ENCODE measurements at regions not wholly inside any gene's neighbourhood (a gene's known extent, or its start where the extent isn't known, plus 50 kb on each side); places are given as distances from the start of the nearest gene placed in this dataset.

DNA sequence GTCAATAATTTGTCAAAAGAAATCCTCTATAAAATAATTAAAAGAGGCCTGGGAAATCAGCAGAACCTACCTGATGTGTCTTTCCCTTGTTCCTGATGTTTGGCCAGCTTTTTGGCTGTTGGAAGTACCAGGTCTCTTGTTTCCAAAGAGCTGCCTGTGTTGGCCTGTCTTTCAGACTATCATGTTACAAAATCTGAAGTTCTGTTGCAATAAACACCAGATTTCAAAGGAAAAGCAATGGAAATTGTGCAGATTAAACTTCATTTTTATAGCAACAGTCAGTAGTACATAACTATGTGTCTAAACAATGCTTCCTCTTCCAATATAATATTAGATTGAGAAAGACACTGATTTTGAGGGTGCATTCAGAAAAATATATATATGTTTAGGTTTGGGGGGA is 647.2 kb upstream of the CXADR start:
- no peak for DNase-seq (ENCODE audit: low read depth in 4 of 4, low spot score in 1 of 4)

DNA sequence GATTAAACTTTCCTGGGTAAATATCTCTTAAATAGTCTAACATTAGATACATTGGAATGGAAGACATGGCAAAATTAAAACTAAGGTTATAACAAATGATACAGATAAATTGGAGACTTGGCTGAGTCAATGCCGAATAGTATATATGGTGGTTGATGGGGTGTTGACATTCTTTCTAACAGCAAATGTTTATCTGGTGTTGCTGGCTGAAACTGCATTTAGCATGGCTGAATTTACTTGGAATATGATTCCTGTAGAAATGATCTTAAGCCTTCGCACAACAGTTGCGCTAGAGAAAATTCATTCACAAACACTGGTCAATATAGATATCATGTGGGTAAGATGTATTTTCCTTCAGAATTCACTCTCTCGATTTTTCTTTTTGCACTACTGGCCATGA is 646.0 kb upstream of the CXADR start:
- DNase-seq (ENCODE audit: low read depth in 4 of 4, low spot score in 1 of 4), result no peak

DNA sequence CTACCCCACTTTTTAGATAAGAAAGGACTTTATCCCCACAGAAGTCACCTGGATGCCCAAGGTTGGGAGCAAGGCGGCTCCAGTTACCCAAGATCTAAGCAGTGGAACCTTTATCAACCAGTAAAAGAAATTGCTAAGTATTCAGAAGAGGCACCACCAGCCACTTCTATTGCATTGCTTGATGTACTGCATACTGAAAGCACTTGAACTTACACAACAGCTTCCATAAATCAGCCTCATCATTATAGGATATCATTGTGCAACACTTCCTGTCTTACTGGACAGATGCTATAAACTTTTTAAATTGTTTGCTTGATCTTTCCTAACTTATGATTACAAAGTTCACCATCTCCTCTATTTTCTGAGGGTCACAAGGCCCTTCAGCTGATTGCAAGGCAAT is 642.7 kb upstream of the CXADR start:
- DNase-seq (ENCODE audit: low read depth in 4 of 4, low spot score in 1 of 4), result no peak

DNA sequence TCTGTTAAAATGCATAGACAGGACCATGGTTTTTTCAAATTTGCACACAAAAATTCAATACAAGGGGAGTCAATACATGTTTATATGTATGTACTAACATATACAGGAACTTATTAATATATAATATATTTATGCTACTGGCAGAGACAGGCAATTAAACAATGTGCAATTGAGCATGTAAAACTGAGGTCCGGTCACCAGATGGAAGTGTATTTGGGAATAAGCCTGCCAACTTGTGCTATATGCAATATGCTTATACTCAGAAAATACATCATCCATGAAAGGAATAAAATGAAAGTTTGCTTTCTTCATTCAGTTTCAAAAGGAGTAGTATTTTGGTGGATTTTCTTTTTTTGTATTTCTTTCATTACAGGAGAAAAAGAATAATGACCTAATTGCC is 640.2 kb upstream of the CXADR start:
- DNase-seq (ENCODE audit: low read depth in 4 of 4, low spot score in 1 of 4), result no peak

DNA sequence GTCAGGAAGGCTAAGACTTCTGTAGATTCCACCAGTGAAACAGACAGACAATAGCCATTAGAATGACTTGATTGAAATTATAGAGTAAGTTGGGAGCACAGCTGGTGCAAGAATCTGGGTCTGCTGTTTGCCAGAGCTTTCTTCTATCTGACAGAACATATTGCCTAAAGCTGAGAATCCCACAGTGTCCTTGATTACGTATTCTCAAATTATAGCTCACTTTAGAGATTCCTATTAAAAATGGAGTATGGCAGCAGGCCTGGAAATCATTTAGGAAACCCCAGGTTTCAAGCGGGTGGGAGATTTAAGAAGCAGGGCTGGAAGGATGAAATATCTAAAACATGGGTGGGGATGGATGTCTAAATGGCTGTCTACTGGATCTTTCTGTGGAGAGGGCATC is 639.7 kb upstream of the CXADR start:
- DNase-seq (ENCODE audit: low read depth in 4 of 4, low spot score in 1 of 4), result no peak

DNA sequence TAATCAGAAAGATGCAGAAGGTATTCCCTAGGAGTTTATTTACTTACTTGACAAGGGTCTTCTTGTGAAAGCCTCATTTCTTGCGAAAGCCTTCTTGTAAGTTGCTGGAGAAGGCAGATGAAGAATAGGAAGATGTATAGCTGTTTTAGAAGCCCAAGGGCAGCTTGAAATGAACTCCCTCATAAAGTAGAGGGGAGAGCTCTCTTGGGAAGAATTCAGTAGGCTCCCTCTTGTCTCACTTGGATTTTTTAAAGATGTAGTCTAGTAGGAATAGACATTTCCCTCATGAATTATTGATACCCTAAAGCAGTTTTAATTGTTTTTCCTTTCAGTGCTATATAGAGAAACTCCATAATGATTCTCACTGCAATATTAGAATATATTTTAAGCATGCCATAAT is 639.2 kb upstream of the CXADR start:
- DNase-seq (ENCODE audit: low read depth in 4 of 4, low spot score in 1 of 4), result no peak

DNA sequence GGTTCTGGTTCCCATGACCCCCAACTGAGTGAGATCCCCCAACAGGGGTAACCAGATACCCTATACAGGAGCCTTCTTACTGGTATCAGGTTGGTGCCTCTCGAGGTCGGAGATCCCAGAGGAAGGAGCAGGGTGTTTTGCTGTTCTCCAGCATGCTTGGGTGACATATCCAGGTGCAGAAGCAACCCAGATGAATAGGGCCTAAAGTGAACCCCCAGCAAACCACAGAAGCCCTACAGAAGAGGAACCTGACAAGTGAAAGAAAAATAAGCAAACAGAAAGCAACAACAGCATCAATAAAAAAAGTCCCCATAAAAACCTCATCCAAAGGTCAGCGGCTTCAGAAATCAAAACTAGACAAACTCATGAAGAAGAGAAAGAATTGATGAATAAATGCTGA is 633.4 kb upstream of the CXADR start:
- DNase-seq (ENCODE audit: low read depth in 4 of 4, low spot score in 1 of 4), result no peak

DNA sequence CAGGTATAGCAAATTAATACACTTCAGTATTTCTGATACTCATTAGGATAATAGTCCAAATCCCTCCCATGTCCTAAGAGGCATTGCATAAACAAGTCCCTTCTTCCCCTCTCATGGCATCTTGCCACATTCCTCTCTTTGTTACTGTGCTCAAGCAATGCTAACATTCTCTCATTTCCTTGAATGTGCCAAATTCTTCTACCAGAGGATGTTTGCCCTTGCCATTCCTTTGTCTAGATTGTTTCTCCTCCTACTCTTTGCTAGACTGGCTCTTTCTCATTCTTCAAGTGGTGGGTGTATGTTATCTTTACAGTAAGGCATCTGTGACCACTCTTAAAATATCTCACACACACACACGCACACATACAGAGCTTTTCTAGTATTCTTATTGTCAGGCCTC is 621.0 kb upstream of the CXADR start:
- no peak for DNase-seq (ENCODE audit: low read depth in 4 of 4, low spot score in 1 of 4)

DNA sequence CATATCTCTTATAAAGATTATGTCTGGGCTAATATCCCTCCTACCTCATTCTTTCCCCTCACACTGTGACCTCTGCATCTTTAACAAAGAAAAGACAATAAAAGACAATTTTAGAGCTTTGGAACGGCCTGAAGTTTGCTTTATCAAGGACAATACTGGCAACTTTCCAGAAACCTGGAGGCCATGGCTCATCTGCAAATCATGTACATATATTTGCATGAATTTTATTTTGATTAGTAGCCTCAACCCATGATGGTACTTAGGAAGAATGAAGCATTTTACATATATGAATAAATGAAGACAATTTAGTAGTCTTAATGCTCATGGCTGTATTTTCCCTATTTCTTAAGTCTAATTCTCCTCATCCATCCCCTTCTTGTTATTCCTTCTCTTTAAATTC is 612.2 kb upstream of the CXADR start:
- DNase-seq (ENCODE audit: low read depth in 4 of 4, low spot score in 1 of 4), result no peak

DNA sequence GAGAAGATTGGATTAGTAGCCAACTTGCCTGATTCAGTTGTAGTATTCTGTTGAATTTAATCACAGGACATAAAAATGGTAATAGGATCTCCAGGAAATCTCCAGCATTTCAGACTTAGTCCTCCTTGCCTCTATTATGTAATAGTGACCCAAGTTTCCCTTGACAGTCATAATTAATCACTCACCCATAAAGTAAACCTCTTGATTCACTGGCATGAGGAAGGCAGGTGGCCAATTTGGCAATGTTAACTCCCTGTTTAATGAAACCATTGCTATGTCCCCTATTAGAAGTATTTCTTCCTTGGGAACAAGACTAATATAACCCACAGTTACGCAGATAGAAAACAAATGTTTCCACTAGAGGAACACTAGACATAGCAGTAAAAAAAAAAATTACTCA is 604.8 kb upstream of the CXADR start:
- no peak for DNase-seq (ENCODE audit: low read depth in 4 of 4, low spot score in 1 of 4)

DNA sequence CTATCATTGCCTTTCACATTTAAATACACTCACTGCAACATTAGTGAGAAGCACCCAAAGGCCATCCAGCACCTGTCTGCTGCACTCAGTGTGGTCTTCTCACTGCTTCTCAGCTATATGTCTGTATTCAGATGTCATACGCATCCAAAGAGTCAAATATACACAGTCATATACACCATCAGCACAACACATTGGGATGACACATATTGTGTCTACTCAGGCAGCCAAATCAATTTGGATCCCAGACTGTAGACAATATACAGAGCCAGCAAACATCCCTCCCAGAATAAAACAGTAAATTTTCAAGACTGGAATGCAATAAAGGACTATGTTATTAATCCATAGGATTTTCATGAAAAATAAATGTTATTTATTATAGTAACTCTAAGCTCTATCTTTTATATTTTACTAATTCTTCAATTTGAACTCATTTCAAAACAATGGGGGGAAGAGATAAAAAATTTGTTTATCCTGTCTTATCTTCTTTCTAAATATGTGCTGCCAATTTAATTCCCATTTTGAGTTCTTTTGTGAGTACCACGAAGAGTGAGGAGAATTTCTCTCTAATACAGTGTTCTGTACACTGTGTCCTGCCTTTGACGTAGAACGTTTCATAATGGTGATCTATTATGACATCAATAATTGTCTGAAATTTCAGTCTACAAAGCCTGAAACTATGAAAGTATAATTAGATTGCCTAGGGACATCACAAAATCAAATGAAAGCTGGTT is 602.2 kb upstream of the CXADR start:
- no peak for DNase-seq (ENCODE audit: low read depth in 4 of 4, low spot score in 1 of 4)

DNA sequence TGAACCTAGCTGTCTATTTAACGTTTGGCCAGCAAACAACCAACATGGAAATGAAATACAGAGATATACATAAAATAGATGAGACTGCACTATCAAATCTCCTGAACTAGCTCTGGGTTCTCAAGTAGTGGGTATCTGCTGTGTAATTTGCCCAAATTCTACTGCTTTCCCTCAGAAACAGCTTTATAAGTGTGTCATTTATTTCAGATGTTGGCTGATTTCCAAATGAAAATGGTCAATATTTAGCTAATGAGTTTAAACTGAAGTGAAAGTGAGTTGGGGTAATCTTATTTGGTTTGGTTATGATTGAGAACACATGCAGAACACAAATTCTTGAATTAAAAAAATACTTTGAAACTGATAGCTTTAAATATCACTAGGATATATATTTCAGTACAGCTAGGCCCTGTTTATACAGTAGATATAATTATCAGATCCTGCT is 601.7 kb upstream of the CXADR start:
- no peak for DNase-seq (ENCODE audit: low read depth in 4 of 4, low spot score in 1 of 4)

DNA sequence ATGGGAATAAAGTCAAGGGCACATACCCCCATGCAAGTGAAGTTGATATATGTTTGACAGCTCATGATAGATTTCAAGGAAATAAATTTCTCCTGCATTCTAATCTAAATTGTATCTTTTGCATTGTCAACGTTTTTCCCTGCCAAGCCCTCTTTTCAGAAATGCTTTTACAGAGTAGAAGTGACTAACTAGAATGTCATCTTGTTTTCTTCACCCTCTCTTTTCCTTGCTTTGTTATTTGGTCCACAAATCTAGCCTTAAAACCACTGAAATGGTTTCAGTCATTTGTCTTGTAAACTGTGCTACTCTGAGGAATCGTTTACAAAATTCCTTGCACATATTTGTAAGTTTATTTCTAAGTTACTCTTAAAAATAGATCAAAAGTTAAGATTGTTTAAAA is 600.8 kb upstream of the CXADR start:
- DNase-seq (ENCODE audit: low read depth in 4 of 4, low spot score in 1 of 4), result no peak

DNA sequence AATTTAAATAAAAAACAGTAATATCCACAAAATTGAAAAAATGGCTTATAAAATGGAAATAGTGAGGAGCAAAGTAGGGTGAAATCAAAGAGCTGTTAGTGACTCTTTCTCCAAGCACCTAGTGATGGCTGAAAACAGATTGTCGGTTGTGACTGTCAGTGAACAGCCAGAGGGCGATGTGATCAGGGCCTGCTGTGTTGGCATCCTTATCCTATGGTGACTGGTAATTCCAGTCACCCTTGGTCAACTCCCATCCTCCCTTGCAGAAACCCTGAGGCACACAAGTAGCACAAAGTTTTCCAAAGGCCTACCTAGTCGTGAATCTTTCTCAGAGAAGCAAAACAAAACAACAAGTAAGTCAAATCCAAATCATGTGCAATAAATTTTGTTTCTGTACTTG is 599.8 kb upstream of the CXADR start:
- DNase-seq (ENCODE audit: low read depth in 4 of 4, low spot score in 1 of 4), result no peak

DNA sequence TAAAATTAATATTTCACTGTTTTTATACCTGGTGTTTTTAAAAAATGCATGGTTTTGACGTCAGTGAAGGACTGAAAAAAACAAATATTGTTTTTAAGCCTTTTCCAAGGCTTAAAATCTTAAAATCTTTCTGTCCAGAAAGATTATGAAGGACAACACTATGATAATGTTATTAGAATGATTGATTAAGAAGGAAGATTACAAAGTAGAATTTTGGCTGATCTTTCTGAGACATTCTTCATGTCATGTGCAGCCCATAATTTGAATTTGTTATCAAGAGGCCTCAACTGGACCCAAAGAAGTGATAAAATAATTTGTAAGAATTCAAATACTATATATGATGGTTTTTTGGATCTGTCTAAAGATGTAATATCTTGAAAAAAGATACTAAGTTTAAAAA is 584.4 kb upstream of the CXADR start:
- no peak for DNase-seq (ENCODE audit: low read depth in 4 of 4, low spot score in 1 of 4)

DNA sequence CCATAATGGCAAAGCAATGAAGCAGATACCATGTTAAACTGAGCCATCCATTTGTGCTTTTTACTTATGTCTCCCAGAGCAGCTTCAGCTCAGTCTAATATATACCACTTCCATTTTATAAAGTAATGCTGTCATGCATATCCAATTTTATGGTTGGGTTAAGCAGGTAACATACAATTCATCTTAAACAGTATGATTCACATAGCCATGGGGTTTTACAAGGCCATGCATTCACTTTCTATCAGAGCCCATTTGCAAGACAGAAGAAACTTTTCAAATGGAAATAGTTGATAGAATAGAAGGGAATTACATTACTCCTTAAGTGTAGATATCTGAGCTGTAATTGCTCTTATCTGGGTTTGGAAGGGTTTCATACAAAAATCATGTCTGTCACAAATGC is 580.5 kb upstream of the CXADR start:
- DNase-seq (ENCODE audit: low read depth in 4 of 4, low spot score in 1 of 4), result no peak

DNA sequence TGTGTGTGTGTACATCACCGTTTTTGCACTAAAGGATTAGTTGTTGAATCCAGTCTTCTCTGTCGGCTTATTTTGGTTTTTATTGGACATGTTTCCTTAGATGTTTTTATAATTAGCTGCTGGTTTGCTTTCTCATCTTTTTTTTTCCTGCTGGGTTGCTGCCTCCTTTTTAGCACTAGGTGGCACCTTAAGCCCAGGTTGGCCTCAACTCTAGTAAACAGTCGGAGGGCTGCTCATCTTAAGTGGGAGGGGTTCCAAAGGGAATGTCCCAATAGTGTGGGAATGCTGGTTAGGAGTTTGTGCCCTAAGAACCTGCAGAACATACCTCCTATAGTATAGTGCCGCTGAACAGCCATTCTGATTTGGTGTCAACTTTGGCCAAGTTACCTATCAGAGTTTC is 570.1 kb upstream of the CXADR start:
- DNase-seq (ENCODE audit: low read depth in 4 of 4, low spot score in 1 of 4), result no peak

DNA sequence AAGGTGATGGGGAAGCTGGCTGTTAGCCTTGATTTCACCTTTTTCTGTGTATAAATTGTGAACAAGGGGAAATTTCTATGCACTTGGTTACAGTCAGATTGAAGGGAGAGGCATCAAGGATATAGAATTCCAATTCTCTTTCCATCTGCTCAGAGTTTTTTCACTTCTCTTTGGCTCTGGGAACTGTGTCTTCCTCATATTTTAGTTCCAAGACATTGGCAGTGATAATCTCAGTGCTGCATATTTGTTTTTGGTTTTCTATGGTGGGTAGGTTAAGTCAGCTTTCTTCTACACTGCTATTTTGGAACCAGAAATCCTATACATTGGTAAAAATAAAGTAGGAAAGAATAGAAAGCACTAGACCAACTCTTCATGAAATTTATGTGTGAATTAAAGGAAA is 569.6 kb upstream of the CXADR start:
- no peak for DNase-seq (ENCODE audit: low read depth in 4 of 4, low spot score in 1 of 4)

DNA sequence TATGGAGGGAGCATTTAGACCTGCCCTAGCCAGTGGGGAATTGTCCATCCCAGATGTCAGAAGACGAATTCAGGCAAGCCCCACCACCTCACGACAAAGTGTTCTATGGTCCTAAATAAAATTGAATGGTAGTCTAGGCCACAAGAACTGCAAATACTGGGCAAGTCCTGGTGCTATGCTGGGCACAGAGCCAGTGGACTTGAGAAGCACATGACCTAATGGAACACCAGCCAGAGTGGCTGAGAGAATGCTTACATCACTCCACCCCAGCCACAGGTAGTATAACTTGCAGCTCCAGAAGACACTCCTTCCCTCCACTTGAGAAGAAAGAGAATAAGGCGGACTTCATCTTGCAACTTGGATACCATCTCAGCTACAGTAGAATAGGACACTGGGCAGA is 567.3 kb upstream of the CXADR start:
- no peak for DNase-seq (ENCODE audit: low read depth in 4 of 4, low spot score in 1 of 4)

DNA sequence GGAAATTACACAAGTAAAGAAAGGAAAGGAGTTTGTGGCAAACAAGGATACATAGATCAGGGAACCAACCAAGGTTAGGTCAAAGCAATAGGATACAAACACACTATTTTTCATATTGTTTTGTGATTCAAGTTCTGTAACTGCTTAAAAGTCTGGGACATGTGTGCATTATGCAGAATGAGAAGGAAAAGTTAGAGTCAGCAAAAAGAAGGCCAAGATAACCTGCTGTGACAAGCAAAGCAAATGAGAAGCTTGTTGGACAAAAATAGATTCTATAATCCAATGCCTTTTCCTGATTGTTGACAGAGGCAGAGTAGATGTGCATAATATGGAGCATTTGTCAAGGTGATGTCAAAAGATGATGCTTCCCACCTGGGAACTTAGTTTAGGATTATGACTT is 556.0 kb upstream of the CXADR start:
- no peak for DNase-seq (ENCODE audit: low read depth in 4 of 4, low spot score in 1 of 4)

DNA sequence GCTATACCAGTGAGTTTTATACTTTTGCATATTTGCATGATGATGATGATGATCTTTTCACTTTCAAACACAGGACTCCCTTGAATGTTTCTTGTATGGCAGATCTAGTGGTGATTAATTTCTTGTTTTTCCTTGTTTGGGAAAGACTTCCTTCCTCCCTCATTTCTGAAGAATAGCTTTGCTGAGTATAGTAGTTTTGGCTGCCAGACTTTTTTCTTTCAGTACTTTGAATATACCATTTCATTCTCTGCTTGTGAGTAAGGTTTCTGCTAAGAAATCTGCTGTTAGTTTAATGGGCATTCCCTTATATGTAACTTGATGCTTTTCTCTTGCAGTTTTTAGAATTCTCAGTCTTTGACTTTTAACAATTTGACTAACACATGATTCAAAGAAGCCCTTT is 547.4 kb upstream of the CXADR start:
- no peak for DNase-seq (ENCODE audit: low read depth in 4 of 4, low spot score in 1 of 4)

DNA sequence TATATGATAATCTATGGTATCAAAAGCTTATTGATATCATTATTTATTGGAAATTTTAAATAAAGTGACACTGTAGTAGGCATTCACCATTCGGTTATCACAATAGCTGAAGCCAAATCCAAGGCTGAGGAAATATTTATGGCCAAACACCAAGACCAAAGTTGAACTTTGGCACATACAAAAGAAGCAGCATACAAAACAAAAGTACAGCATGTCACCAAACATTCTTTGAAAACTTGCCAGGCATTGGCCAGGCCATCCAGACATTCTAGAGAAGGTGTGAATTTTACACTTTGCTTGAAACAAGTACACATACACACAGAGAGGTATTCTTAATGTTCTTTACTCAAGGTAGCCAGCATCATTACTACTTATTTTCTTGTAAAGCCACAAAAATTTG is 544.4 kb upstream of the CXADR start:
- DNase-seq (ENCODE audit: low read depth in 4 of 4, low spot score in 1 of 4), result no peak

DNA sequence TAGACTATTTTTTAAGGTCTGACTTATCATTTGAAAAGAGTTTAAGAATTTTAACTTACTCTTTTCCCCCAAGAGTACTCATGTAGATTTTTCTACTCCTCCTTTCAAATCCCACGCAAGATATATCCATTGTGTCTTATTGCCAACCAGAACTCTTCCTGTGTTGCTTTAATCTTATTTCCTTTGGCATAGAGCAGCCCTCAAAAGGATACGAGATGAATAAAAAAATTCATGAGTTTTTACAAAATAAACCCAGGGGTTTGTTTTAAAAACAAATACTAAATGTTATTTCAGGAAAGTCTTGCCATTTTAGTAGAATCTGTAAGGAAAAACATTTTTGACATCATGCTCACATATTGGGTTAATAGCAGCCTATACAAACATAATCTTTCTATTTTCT is 543.2 kb upstream of the CXADR start:
- DNase-seq (ENCODE audit: low read depth in 4 of 4, low spot score in 1 of 4), result no peak

DNA sequence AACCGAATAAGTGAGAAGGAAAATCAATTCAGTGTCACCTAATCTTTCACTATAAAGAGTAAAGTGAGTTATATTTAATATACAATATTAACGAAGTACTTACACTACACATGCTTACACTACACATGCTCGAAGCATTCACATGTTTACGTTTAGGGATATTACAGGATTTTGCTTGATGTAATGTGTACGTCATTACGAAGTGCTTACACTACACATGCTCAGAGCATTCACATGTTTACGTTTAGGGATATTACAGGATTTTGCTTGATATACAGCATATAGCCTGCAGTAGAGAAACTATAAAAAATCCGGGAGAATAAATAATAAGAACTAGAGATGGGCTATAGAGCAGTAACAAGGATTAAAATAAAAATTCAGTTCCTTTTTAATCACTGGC is 538.8 kb upstream of the CXADR start:
- DNase-seq (ENCODE audit: low read depth in 4 of 4, low spot score in 1 of 4), result no peak

Measured in stimulated activated CD4-positive, alpha-beta T cell treated with anti-CD3 and anti-CD28 coated beads, Interleukin-1b, Interleukin-23, amount 100 ng/mL, for 24 hours (primary cell).